Lung (tissue), 11 donors: ENCODE measurements at regions not wholly inside any gene's neighbourhood (a gene's known extent, or its start where the extent isn't known, plus 50 kb on each side); places are given as distances from the start of the nearest gene placed in this dataset.

ENCODE experiments used
- ATAC-seq: fragments of 200-7000 bp; cut with Tn5 transposase; one replicate; pipeline ENCODE4 v1.9.1; 2020; ENCODE audit warnings: moderate number of reproducible peaks; ENCODE audit not compliant: insufficient read depth, low FRiP score
- DNase-seq, 3 donors: peaks; one replicate each; pipeline ENCODE4 v3.0.0-alpha.2; 2013 to 2017
- H3K27ac ChIP-seq, 2 donors: one replicate each; pipeline ENCODE4 v1.5.1; 2013; ENCODE audit warnings: mild to moderate bottlenecking in 2 of 2, moderate library complexity in 2 of 2, control low read depth in 1 of 2, inconsistent platforms in 1 of 2, low read depth in 1 of 2, low read length in 1 of 2
- H3K27me3 ChIP-seq, 3 donors: one replicate each; pipeline ENCODE4 v1.5.1; 2013; ENCODE audit warnings: low read length in 2 of 3; ENCODE audit not compliant: control insufficient read depth in 3 of 3, insufficient read depth in 3 of 3
- H3K36me3 ChIP-seq, 4 donors: one replicate each; pipeline ENCODE4 v1.5.1; 2013; ENCODE audit warnings: low read length in 4 of 4, mild to moderate bottlenecking in 1 of 4, moderate library complexity in 1 of 4; ENCODE audit not compliant: control insufficient read depth in 4 of 4, insufficient read depth in 4 of 4
- H3K4me1 ChIP-seq, 5 donors: one replicate each; pipeline ENCODE4 v1.5.1; 2013; ENCODE audit warnings: low read length in 5 of 5, mild to moderate bottlenecking in 2 of 5, moderate library complexity in 1 of 5; ENCODE audit not compliant: control insufficient read depth in 5 of 5, insufficient read depth in 5 of 5
- H3K4me3 ChIP-seq: one replicate; pipeline ENCODE4 v1.5.1; 2013; ENCODE audit warnings: mild to moderate bottlenecking, control low read depth, moderate library complexity
- H3K9ac ChIP-seq, 2 donors: one replicate each; pipeline ENCODE4 v1.5.1; 2013; ENCODE audit warnings: low read length in 2 of 2, control low read depth in 1 of 2; ENCODE audit not compliant: insufficient read depth in 1 of 2
- H3K9me3 ChIP-seq, 4 donors: one replicate each; pipeline ENCODE4 v1.5.1; 2013; ENCODE audit warnings: low read length in 3 of 4, mild to moderate bottlenecking in 1 of 4, moderate library complexity in 1 of 4; ENCODE audit not compliant: control insufficient read depth in 4 of 4, insufficient read depth in 3 of 4
- CTCF ChIP-seq: IDR thresholded peaks from 2 replicates; pipeline ENCODE4 v1.5.1; 2012; ENCODE audit warnings: mild to moderate bottlenecking; ENCODE audit errors: control extremely low read depth, extremely low read depth
- WGBS, 2 donors: extraction: QIAGEN DNeasy Blood & Tissue Kit; methylation state at CpG; one replicate each; pipeline ENCODE4 v1.1.7; 2013; 5-methylcytosine and 5-hydroxymethylcytosine counted together
- donor health status: control.
- donor health status: control.
- donor health status: Bipolar disorder and iron deficiency.
- donor health status: healthy.
- donor health status: DM: yes; HTN: yes; CAD: no.

DNA sequence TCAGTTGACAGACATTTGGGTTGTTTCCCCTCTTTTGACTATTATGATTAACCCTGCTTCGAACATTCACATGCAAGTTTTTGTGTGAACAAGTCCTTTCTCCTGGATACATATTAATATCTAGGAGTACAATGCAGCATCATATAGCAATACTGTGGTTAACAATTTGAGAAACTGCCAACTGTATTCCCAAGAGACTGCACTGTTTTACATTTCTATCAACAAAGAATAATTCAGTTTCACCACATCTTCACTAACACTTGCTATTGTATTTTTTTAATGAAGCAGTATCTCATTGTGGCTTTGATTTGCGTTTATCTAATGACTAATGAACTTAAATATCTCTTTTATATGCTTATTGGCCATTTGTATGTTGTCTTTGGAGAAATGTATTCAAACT, 184.6 kb upstream of the NBEA start:
- whole genome bisulfite sequencing, 2 donors: 87 to 89% methylated on average over 2 of the region's 2 CpGs
- H3K27me3 ChIP-seq: no peaks in the 10 kb centered on the region

GRCh38 chr13:34758628-34759027, 183.4 kb upstream of the NBEA start:
- no peaks in the 10 kb centered on the region for H3K9me3 ChIP-seq
- ATAC-seq (no peak), DNase-seq (no peak)
- H3K4me3 ChIP-seq: no peak overlapping the region
- no peaks in the 10 kb centered on the region for H3K4me1 ChIP-seq
- no peak for TF ChIP-seq CTCF
- H3K27ac ChIP-seq: no peak overlapping the region
- no peak overlapping the region for H3K9ac ChIP-seq
- H3K27me3 ChIP-seq: no peaks in the 10 kb centered on the region
- H3K36me3 ChIP-seq: no peaks in the 10 kb centered on the region
- 63 to 97% methylated on average over 2 of the region's 2 CpGs for WGBS, 2 donors

More for the DNA sequence above, 184.6 kb upstream of the NBEA start:
- H3K4me1 ChIP-seq: no peaks in the 10 kb centered on the region
- H3K4me3 ChIP-seq: no peak overlapping the region
- DNase-seq (no peak), ATAC-seq (no peak)
- H3K36me3 ChIP-seq: no peaks in the 10 kb centered on the region
- no peak for TF ChIP-seq CTCF
- H3K27ac ChIP-seq: no peak overlapping the region
- no peak overlapping the region for H3K9ac ChIP-seq
- H3K9me3 ChIP-seq: no peaks in the 10 kb centered on the region

DNA sequence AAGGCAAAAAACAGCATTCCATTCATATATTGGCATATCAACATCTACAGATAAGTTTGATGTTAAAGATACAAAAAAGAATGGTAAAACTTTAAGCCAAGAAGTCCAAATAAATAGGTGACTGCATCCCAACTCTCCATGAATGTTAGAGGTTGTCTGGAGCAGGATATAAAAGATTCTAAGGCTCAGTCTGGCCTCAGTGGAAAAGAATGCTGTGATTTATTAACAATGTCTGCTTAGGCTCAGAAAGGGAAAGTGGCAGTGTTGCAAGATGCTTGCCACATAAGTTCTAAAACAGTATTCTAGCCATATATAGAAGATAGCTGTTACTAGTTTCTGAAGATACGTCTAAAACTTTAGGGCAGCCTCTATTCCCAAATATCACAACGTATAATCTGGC, 179.8 kb upstream of the NBEA start:
- Histone ChIP-seq H3K27me3 (no peaks in the 10 kb centered on the region), H3K9me3 (no peaks in the 10 kb centered on the region), H3K9ac (no peak overlapping the region), H3K27ac (no peak overlapping the region), H3K36me3 (no peaks in the 10 kb centered on the region), H3K4me3 (no peak overlapping the region), H3K4me1 (peaks cover 0 to 2% (median 0%) of the 10 kb centered on the region in 5 donors)
- TF ChIP-seq CTCF: no peak
- 79 to 85% methylated on average over 2 of the region's 2 CpGs for WGBS, 2 donors
- no peak for ATAC-seq
- no peak for DNase-seq

- TF ChIP-seq CTCF: no peak
- no peaks in the 10 kb centered on the region for H3K27me3 ChIP-seq
- no peak overlapping the region for H3K27ac ChIP-seq
- H3K9me3 ChIP-seq: no peaks in the 10 kb centered on the region
- H3K9ac ChIP-seq: no peak overlapping the region
- no peak for DNase-seq
- 85 to 93% methylated on average over 2 of the region's 2 CpGs for WGBS, 2 donors
- no peak for ATAC-seq
- H3K36me3 ChIP-seq: no peaks in the 10 kb centered on the region
- no peak overlapping the region for H3K4me3 ChIP-seq
- peaks cover 0 to 2% (median 0%) of the 10 kb centered on the region in 5 donors for H3K4me1 ChIP-seq
Observed at GRCh38 chr13:34764246-34764645, 177.8 kb upstream of the NBEA start.
